SK-N-DZ (cell line): ENCODE measurements at regions not wholly inside any gene's neighbourhood (a gene's known extent, or its start where the extent isn't known, plus 50 kb on each side); places are given as distances from the start of the nearest gene placed in this dataset.

Experiments used
- DNase-seq: peaks from one replicate; pipeline ENCODE4 v3.0.0-alpha.2; 2015; ENCODE audit warnings: low spot score

- no peak for DNase-seq
These were observed 135.9 kb upstream of the SLC1A4 start for GRCh38 chr2:64853306-64853705.

GRCh38 chr2:64853894-64854293 lies 135.3 kb upstream of the SLC1A4 start:
- no peak for DNase-seq

GRCh38 chr2:64854773-64855237 lies 134.4 kb upstream of the SLC1A4 start:
- no peak for DNase-seq

GRCh38 chr2:64857581-64858471 lies 131.4 kb upstream of the SLC1A4 start:
- DNase-seq, result peak; percentile 70

- DNase-seq, result no peak
These were observed 130.5 kb upstream of the SLC1A4 start for GRCh38 chr2:64858541-64859311.

- no peak for DNase-seq
These were observed 129.6 kb upstream of the SLC1A4 start for GRCh38 chr2:64859312-64860212.

GRCh38 chr2:64860276-64860885 lies 128.8 kb upstream of the SLC1A4 start:
- DNase-seq, result no peak

GRCh38 chr2:64860936-64861335 lies 128.3 kb upstream of the SLC1A4 start:
- DNase-seq, result no peak

- no peak for DNase-seq
These were observed 127.5 kb upstream of the SLC1A4 start for GRCh38 chr2:64861452-64862397.

- no peak for DNase-seq
These were observed 126.6 kb upstream of the SLC1A4 start for GRCh38 chr2:64862623-64863022.

GRCh38 chr2:64863097-64863820 lies 125.9 kb upstream of the SLC1A4 start:
- DNase-seq, result no peak

GRCh38 chr2:64865073-64865830 lies 123.9 kb upstream of the SLC1A4 start:
- peak; percentile 54 for DNase-seq

- DNase-seq, result no peak
These were observed 123.3 kb upstream of the SLC1A4 start for GRCh38 chr2:64865831-64866345.

- DNase-seq, result no peak
These were observed 122.4 kb upstream of the SLC1A4 start for GRCh38 chr2:64866797-64867196.

GRCh38 chr2:64867253-64867996 lies 121.8 kb upstream of the SLC1A4 start:
- DNase-seq, result no peak

- no peak for DNase-seq
These were observed 120.1 kb upstream of the SLC1A4 start for GRCh38 chr2:64869126-64869525.

GRCh38 chr2:64873472-64873924 lies 115.7 kb upstream of the SLC1A4 start:
- DNase-seq, result peak; percentile 68
